ENCODE measurements at regions not wholly inside any gene's neighbourhood (a gene's known extent, or its start where the extent isn't known, plus 50 kb on each side); places are given as distances from the start of the nearest gene placed in this dataset.

GRCh38 chr4:12723849-12724447 is 760.2 kb downstream of the RAB28 start:
- no peaks in the 10 kb centered on the region for H3K9me3 ChIP-seq
- 23 to 28% methylated on average over 7 of the region's 7 CpGs for WGBS, 2 donors

GRCh38 chr4:12716896-12717295 is 767.2 kb downstream of the RAB28 start:
- H3K4me3 ChIP-seq = no peak overlapping the region
- H3K27ac ChIP-seq = no peak overlapping the region
- no peaks in the 10 kb centered on the region for H3K36me3 ChIP-seq
- H3K27me3 ChIP-seq = no peaks in the 10 kb centered on the region
- no peaks in the 10 kb centered on the region for H3K9me3 ChIP-seq
- intact Hi-C loops (cut with DNase I) = no loop called here
- TF ChIP-seq CTCF (IDR thresholded peaks at IDR 0.05) (no peak), POLR2A (IDR thresholded peaks at IDR 0.05) (no peak), EP300 (IDR thresholded peaks at IDR 0.05) (no peak), POLR2AphosphoS5 (IDR thresholded peaks at IDR 0.05) (no peak)
- H3K4me1 ChIP-seq = no peaks in the 10 kb centered on the region
- 51 to 94% methylated on average over 1 of the region's 1 CpG for WGBS, 2 donors
- no peak for DNase-seq

More at GRCh38 chr4:12723849-12724447, 760.2 kb downstream of the RAB28 start:
- Histone ChIP-seq H3K27me3 (no peaks in the 10 kb centered on the region), H3K4me3 (no peak overlapping the region), H3K36me3 (no peaks in the 10 kb centered on the region), H3K4me1 (no peaks in the 10 kb centered on the region), H3K27ac (no peak overlapping the region)
- intact Hi-C loops (cut with DNase I) = no loop called here
- TF ChIP-seq CTCF (IDR thresholded peaks at IDR 0.05) = no peak
- no peak for TF ChIP-seq POLR2A (IDR thresholded peaks at IDR 0.05)
- TF ChIP-seq EP300 (IDR thresholded peaks at IDR 0.05) = no peak
- TF ChIP-seq POLR2AphosphoS5 (IDR thresholded peaks at IDR 0.05) = no peak
- no peak for DNase-seq

GRCh38 chr4:12712648-12713339 is 771.3 kb downstream of the RAB28 start:
- Histone ChIP-seq H3K36me3 (no peaks in the 10 kb centered on the region), H3K4me1 (no peaks in the 10 kb centered on the region)
- WGBS, 2 donors = 65 to 92% methylated on average over 8 of the region's 8 CpGs

GRCh38 chr4:12707381-12708175 is 776.6 kb downstream of the RAB28 start:
- TF ChIP-seq CTCF (IDR thresholded peaks at IDR 0.05) (no peak), EP300 (IDR thresholded peaks at IDR 0.05) (no peak), POLR2AphosphoS5 (IDR thresholded peaks at IDR 0.05) (no peak), POLR2A (IDR thresholded peaks at IDR 0.05) (no peak)
- 84 to 92% methylated on average over 1 of the region's 1 CpG for WGBS, 2 donors
- DNase-seq = no peak
- H3K36me3 ChIP-seq = no peaks in the 10 kb centered on the region
- no peaks in the 10 kb centered on the region for H3K27me3 ChIP-seq
- intact Hi-C loops (cut with DNase I) = no loop called here
- no peaks in the 10 kb centered on the region for H3K4me1 ChIP-seq
- H3K4me3 ChIP-seq = no peak overlapping the region
- no peaks in the 10 kb centered on the region for H3K9me3 ChIP-seq
- H3K27ac ChIP-seq = no peak overlapping the region

More at GRCh38 chr4:12712648-12713339, 771.3 kb downstream of the RAB28 start:
- Histone ChIP-seq H3K9me3 (no peaks in the 10 kb centered on the region), H3K4me3 (no peak overlapping the region), H3K27me3 (no peaks in the 10 kb centered on the region), H3K27ac (no peak overlapping the region)
- intact Hi-C loops (cut with DNase I) = no loop called here
- TF ChIP-seq POLR2A (IDR thresholded peaks at IDR 0.05) = no peak
- no peak for TF ChIP-seq CTCF (IDR thresholded peaks at IDR 0.05)
- no peak for TF ChIP-seq POLR2AphosphoS5 (IDR thresholded peaks at IDR 0.05)
- no peak for TF ChIP-seq EP300 (IDR thresholded peaks at IDR 0.05)
- DNase-seq = no peak

All from sigmoid colon (tissue), 6 donors.